IMR-90 (cell line): ENCODE measurements at regions not wholly inside any gene's neighbourhood (a gene's known extent, or its start where the extent isn't known, plus 50 kb on each side); places are given as distances from the start of the nearest gene placed in this dataset.

Source experiments
- ATAC-seq: fragments of 200-7000 bp; cut with Tn5 transposase; 2 replicates; pipeline ENCODE4 v1.9.1; 2020; ENCODE audit warnings: low read depth, mild to moderate bottlenecking, moderate library complexity
- BruUV-seq: library from RNA; stranded (reverse); fragments of 400-500 nt; replicated peaks from 2 replicates; lab custom pipeline; 2021; lab: Mats Ljungman, UMichigan
- CTCF ChIA-PET: fragments of 300-600 bp; formaldehyde crosslinking; extraction: SDS; loops from one replicate; lab custom pipeline; 2021; ENCODE audit warnings: antibody characterized with exemption; lab: Yijun Ruan, JAX
- POLR2A ChIA-PET: fragments of 300-600 bp; sonication (Branson Sonifier 250); formaldehyde crosslinking; loops from one replicate; lab custom pipeline; 2022; ENCODE audit warnings: antibody characterized with exemption; ENCODE audit not compliant: unreplicated experiment; lab: Charles Lee
- DNase-seq: peaks from one replicate; pipeline ENCODE4 v3.0.0; 2013
- H2AFZ ChIP-seq: replicated peaks from 2 replicates; pipeline ENCODE3; 2013; ENCODE audit warnings: low read length, mild to moderate bottlenecking; ENCODE audit not compliant: poor library complexity
- H2AK5ac ChIP-seq: 2 replicates; pipeline ENCODE4 v1.6.1; 2013; ENCODE audit warnings: low read depth, low read length, inconsistent platforms
- H2AK9ac ChIP-seq: replicated peaks from 2 replicates; pipeline ENCODE3; 2013; ENCODE audit warnings: mild to moderate bottlenecking, low read depth, low read length, moderate library complexity; ENCODE audit not compliant: poor library complexity
- H2BK120ac ChIP-seq: 2 replicates; pipeline ENCODE4 v1.6.1; 2013; ENCODE audit warnings: low read depth, low read length, inconsistent platforms
- H2BK15ac ChIP-seq: 3 replicates; pipeline ENCODE4 v1.6.1; 2013; ENCODE audit warnings: low read depth, low read length, inconsistent platforms
- H2BK20ac ChIP-seq: 2 replicates; pipeline ENCODE4 v1.6.1; 2013; ENCODE audit warnings: low read depth, mild to moderate bottlenecking, inconsistent platforms, low read length, moderate library complexity
- H2BK5ac ChIP-seq: 2 replicates; pipeline ENCODE4 v1.6.1; 2013; ENCODE audit warnings: mild to moderate bottlenecking, low read depth, low read length, inconsistent platforms; ENCODE audit not compliant: poor library complexity, severe bottlenecking
- H3K14ac ChIP-seq: replicated peaks from 2 replicates; pipeline ENCODE4 v1.6.1; 2013; ENCODE audit warnings: low read depth, low read length, inconsistent platforms
- H3K18ac ChIP-seq: 2 replicates; pipeline ENCODE4 v1.6.1; 2013; ENCODE audit warnings: low read depth, low read length, control low read depth
- H3K23ac ChIP-seq: 2 replicates; pipeline ENCODE4 v1.6.1; 2013; ENCODE audit warnings: low read depth, low read length, inconsistent platforms
- H3K27ac ChIP-seq: 2 replicates; pipeline ENCODE4 v1.5.1; 2013; ENCODE audit warnings: mild to moderate bottlenecking, control low read depth, low read length; ENCODE audit not compliant: insufficient read depth
- H3K27me3 ChIP-seq: 2 replicates; pipeline ENCODE4 v1.6.1; 2013; ENCODE audit warnings: low read length; ENCODE audit not compliant: control insufficient read depth, insufficient read depth
- H3K36me3 ChIP-seq: 2 replicates; pipeline ENCODE4 v1.6.1; 2013; ENCODE audit warnings: low read length, mixed read lengths; ENCODE audit not compliant: control insufficient read depth, insufficient read depth
- H3K4ac ChIP-seq: 2 replicates; pipeline ENCODE4 v1.6.1; 2013; ENCODE audit warnings: low read depth, low read length, inconsistent platforms
- H3K4me1 ChIP-seq: 2 replicates; pipeline ENCODE4 v1.6.1; 2013; ENCODE audit warnings: low read length, mixed read lengths; ENCODE audit not compliant: control insufficient read depth, insufficient read depth
- H3K4me2 ChIP-seq: 2 replicates; pipeline ENCODE4 v1.6.1; 2013; ENCODE audit warnings: low read depth, mild to moderate bottlenecking, control low read depth, low read length, moderate library complexity
- H3K4me3 ChIP-seq: 2 replicates; pipeline ENCODE4 v1.5.1; 2013; ENCODE audit warnings: low read depth, mild to moderate bottlenecking, control low read depth, low read length, moderate library complexity; ENCODE audit not compliant: insufficient read depth
- H3K56ac ChIP-seq: 2 replicates; pipeline ENCODE4 v1.6.1; 2013; ENCODE audit warnings: low read length, inconsistent platforms; ENCODE audit not compliant: insufficient read depth; ENCODE audit errors: extremely low read depth
- H3K79me1 ChIP-seq, 2 experiments: 2 replicates each; pipeline ENCODE4 v1.6.1; 2013; ENCODE audit warnings: low read length in 2 of 2, inconsistent platforms in 1 of 2, low read depth in 1 of 2
- H3K9ac ChIP-seq: 2 replicates; pipeline ENCODE4 v1.6.1; 2013; ENCODE audit warnings: low read depth, low read length, control low read depth
- H3K9me1 ChIP-seq: 2 replicates; pipeline ENCODE4 v1.6.1; 2013; ENCODE audit warnings: low read length, inconsistent platforms; ENCODE audit not compliant: insufficient read depth
- H3K9me3 ChIP-seq: 2 replicates; pipeline ENCODE4 v1.6.1; 2013; ENCODE audit warnings: low read length; ENCODE audit not compliant: control insufficient read depth, insufficient read depth
- H4K20me1 ChIP-seq: 2 replicates; pipeline ENCODE4 v1.6.1; 2013; ENCODE audit warnings: low read length, inconsistent platforms; ENCODE audit not compliant: insufficient read depth
- H4K5ac ChIP-seq: 2 replicates; pipeline ENCODE4 v1.6.1; 2013; ENCODE audit warnings: mild to moderate bottlenecking, low read depth, low read length, control low read depth
- H4K8ac ChIP-seq, 2 experiments: 2 replicates each; pipeline ENCODE4 v1.6.1; 2013; ENCODE audit warnings: low read depth in 2 of 2, low read length in 2 of 2, control low read depth in 1 of 2, inconsistent platforms in 1 of 2
- H4K91ac ChIP-seq: 2 replicates; pipeline ENCODE4 v1.6.1; 2013; ENCODE audit warnings: low read depth, low read length, inconsistent platforms; ENCODE audit not compliant: insufficient read depth
- BHLHE40 ChIP-seq: fragments of 150-350 bp; IDR thresholded peaks from 2 replicates; pipeline ENCODE4 v1.6.1; 2016; ENCODE audit warnings: mild to moderate bottlenecking, low read depth, low read length
- CEBPB ChIP-seq: IDR thresholded peaks from 2 replicates; pipeline ENCODE4 v1.6.1; 2012; ENCODE audit warnings: low read depth, low read length, improper control_type of control experiment
- FOS ChIP-seq: fragments of 150-350 bp; IDR thresholded peaks from 2 replicates; pipeline ENCODE4 v1.6.1; 2016; ENCODE audit warnings: low read depth, low read length
- MAZ ChIP-seq: IDR thresholded peaks from 2 replicates; pipeline ENCODE4 v1.6.1; 2012; ENCODE audit warnings: low read depth, mild to moderate bottlenecking, low read length, improper control_type of control experiment, moderate library complexity, borderline replicate concordance
- MXI1 ChIP-seq: IDR thresholded peaks from 2 replicates; pipeline ENCODE4 v1.6.1; 2012; ENCODE audit warnings: low read depth, mild to moderate bottlenecking, low read length, moderate library complexity, borderline replicate concordance
- NFE2L2 ChIP-seq: fragments of 150-350 bp; IDR thresholded peaks from 2 replicates; pipeline ENCODE4 v1.6.1; 2016; ENCODE audit warnings: low read depth, mild to moderate bottlenecking, low read length
- POLR2A ChIP-seq: IDR thresholded peaks from 2 replicates; pipeline ENCODE4 v1.6.1; 2012; ENCODE audit warnings: mild to moderate bottlenecking, low read depth, low read length
- RAD21 ChIP-seq: IDR thresholded peaks from 2 replicates; pipeline ENCODE4 v1.6.1; 2012; ENCODE audit warnings: low read length, improper control_type of control experiment
- RFX5 ChIP-seq: IDR thresholded peaks from 2 replicates; pipeline ENCODE4 v1.8.0; 2012; ENCODE audit warnings: low read depth, mild to moderate bottlenecking, low read length, moderate library complexity
- SMC3 ChIP-seq: fragments of 150-350 bp; IDR thresholded peaks from 2 replicates; pipeline ENCODE4 v1.6.1; 2016; ENCODE audit warnings: low read depth, mild to moderate bottlenecking, antibody characterized with exemption, low read length, moderate library complexity
- WGBS, 2 experiments: methylation state at CpG; one replicate each; pipeline versions ENCODE4 v1.1.5 to v1.1.7; 2013; ENCODE audit warnings: missing lambda C conversion rate in 2 of 2; ENCODE audit not compliant: insufficient read length in 1 of 2; ENCODE audit errors: extremely low coverage in 2 of 2; 5-methylcytosine and 5-hydroxymethylcytosine counted together
- dilution Hi-C: fragments of 300-500 bp; cut with HindIII; formaldehyde crosslinking; loops from one replicate; pipeline ENCODE4 v1.14.3; 2018; ENCODE audit warnings: low sequenced_read_pairs; ENCODE audit not compliant: unreplicated experiment
- in situ Hi-C: fragments of 300-500 bp; cut with MboI; formaldehyde crosslinking; loops from 3 replicates; pipeline ENCODE4 v1.14.3; 2019; ENCODE audit warnings: low sequenced_read_pairs, inconsistent platforms, mixed read lengths
- intact Hi-C: fragments of 100-400 bp; cut with micrococcal nuclease; formaldehyde crosslinking; loops from 2 replicates; pipeline ENCODE4 v1.10.0; 2022
- TF ChIP-seq, protein P1 (sequence below): conservative IDR thresholded peaks from 2 replicates; pipeline ENCODE4 v1.5.1; 2012; ENCODE audit warnings: mild to moderate bottlenecking, low read depth, low read length, improper control_type of control experiment
- TF ChIP-seq, protein P2 (sequence below): fragments of 150-350 bp; IDR thresholded peaks from 2 replicates; pipeline ENCODE4 v1.6.1; 2016; ENCODE audit warnings: low read depth, mild to moderate bottlenecking, low read length, moderate library complexity, borderline replicate concordance
- TF ChIP-seq, protein P3 (sequence below): fragments of 150-350 bp; IDR thresholded peaks from 2 replicates; pipeline ENCODE4 v1.6.1; 2017; ENCODE audit warnings: mild to moderate bottlenecking, antibody characterized with exemption, low read length, low read depth

DNA sequence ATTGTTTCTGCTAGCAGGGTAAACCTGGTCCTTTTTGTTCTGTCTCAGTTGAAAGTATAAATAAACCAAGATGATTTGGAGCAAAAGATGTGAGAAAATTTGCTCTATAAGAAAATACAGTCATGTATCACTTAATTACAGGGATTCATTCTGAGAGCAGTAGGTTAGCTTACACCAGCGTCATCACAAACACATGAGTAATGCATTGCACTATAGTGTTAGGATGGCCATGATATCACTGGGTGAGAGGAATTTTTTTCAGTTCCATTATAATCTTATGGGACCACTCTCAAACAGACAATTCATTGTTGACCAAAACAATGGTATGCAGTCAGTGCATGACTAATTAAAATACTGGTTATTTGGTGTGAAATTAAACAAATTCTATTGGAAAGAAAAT is 430.9 kb downstream of the CHSY3 start:
- no peaks in the 10 kb centered on the region for H3K27me3 ChIP-seq
- H2AK9ac ChIP-seq: no peak overlapping the region
- H3K4me3 ChIP-seq: no peak overlapping the region
- H4K91ac ChIP-seq: no peak overlapping the region
- H4K5ac ChIP-seq: no peak overlapping the region
- H2BK120ac ChIP-seq: no peak overlapping the region
- no peak overlapping the region for H3K23ac ChIP-seq
- DNase-seq (no peak), ATAC-seq (no peak)
- H3K4me1 ChIP-seq: no peaks in the 10 kb centered on the region
- H3K4me2 ChIP-seq: no peak overlapping the region
- POLR2A ChIA-PET: no interaction called here
- CTCF ChIA-PET: no interaction called here
- no peak overlapping the region for H2BK20ac ChIP-seq
- H2BK15ac ChIP-seq: no peak overlapping the region
- no TSS peak for BruUV-seq
- H3K4ac ChIP-seq: no peak overlapping the region
- H3K14ac ChIP-seq: no peak overlapping the region
- H3K18ac ChIP-seq: no peak overlapping the region
- H3K79me1 ChIP-seq: no peaks in the 10 kb centered on the region
- no peak overlapping the region for H2AK5ac ChIP-seq
- H4K8ac ChIP-seq: no peak overlapping the region
- no peaks in the 10 kb centered on the region for H4K20me1 ChIP-seq
- no peaks in the 10 kb centered on the region for H3K36me3 ChIP-seq
- H3K9ac ChIP-seq: no peak overlapping the region
- intact Hi-C loops: no loop called here
- H3K9me1 ChIP-seq: no peaks in the 10 kb centered on the region
- H2BK5ac ChIP-seq: no peak overlapping the region
- H3K56ac ChIP-seq: no peak overlapping the region
- in situ Hi-C loops: no loop called here
- peaks cover 6% of the 10 kb centered on the region for H3K9me3 ChIP-seq
- TF ChIP-seq, protein P1, sequence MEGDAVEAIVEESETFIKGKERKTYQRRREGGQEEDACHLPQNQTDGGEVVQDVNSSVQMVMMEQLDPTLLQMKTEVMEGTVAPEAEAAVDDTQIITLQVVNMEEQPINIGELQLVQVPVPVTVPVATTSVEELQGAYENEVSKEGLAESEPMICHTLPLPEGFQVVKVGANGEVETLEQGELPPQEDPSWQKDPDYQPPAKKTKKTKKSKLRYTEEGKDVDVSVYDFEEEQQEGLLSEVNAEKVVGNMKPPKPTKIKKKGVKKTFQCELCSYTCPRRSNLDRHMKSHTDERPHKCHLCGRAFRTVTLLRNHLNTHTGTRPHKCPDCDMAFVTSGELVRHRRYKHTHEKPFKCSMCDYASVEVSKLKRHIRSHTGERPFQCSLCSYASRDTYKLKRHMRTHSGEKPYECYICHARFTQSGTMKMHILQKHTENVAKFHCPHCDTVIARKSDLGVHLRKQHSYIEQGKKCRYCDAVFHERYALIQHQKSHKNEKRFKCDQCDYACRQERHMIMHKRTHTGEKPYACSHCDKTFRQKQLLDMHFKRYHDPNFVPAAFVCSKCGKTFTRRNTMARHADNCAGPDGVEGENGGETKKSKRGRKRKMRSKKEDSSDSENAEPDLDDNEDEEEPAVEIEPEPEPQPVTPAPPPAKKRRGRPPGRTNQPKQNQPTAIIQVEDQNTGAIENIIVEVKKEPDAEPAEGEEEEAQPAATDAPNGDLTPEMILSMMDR: no peak
- TF ChIP-seq POLR2A (no peak), RAD21 (no peak), MAZ (no peak), CEBPB (no peak), RFX5 (no peak), MXI1 (no peak), FOS (no peak), BHLHE40 (no peak), NFE2L2 (no peak), SMC3 (no peak)
- TF ChIP-seq, protein P2, sequence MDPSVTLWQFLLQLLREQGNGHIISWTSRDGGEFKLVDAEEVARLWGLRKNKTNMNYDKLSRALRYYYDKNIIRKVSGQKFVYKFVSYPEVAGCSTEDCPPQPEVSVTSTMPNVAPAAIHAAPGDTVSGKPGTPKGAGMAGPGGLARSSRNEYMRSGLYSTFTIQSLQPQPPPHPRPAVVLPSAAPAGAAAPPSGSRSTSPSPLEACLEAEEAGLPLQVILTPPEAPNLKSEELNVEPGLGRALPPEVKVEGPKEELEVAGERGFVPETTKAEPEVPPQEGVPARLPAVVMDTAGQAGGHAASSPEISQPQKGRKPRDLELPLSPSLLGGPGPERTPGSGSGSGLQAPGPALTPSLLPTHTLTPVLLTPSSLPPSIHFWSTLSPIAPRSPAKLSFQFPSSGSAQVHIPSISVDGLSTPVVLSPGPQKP: no peak
- TF ChIP-seq, protein P3, sequence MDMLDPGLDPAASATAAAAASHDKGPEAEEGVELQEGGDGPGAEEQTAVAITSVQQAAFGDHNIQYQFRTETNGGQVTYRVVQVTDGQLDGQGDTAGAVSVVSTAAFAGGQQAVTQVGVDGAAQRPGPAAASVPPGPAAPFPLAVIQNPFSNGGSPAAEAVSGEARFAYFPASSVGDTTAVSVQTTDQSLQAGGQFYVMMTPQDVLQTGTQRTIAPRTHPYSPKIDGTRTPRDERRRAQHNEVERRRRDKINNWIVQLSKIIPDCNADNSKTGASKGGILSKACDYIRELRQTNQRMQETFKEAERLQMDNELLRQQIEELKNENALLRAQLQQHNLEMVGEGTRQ: no peak
- H3K27ac ChIP-seq: no peak overlapping the region
- no CpG with 5 or more reads among the region's 1 CpG for whole genome bisulfite sequencing, 2 experiments
- H2AFZ ChIP-seq: no peak overlapping the region
- dilution Hi-C loops: no loop called here
